Stimulated activated CD8-positive, alpha-beta memory T cell treated with anti-CD3 and anti-CD28 coated beads, Interleukin-7, amount 100 ng/mL, for 48 hours (primary cell): ENCODE measurements at regions not wholly inside any gene's neighbourhood (a gene's known extent, or its start where the extent isn't known, plus 50 kb on each side); places are given as distances from the start of the nearest gene placed in this dataset.

Source experiments
- DNase-seq, 2 donors: peaks; one replicate each; pipeline ENCODE4 v3.0.0-alpha.2; 2020; ENCODE audit warnings: low read depth in 1 of 2; ENCODE audit errors: extremely low read depth in 1 of 2

DNA sequence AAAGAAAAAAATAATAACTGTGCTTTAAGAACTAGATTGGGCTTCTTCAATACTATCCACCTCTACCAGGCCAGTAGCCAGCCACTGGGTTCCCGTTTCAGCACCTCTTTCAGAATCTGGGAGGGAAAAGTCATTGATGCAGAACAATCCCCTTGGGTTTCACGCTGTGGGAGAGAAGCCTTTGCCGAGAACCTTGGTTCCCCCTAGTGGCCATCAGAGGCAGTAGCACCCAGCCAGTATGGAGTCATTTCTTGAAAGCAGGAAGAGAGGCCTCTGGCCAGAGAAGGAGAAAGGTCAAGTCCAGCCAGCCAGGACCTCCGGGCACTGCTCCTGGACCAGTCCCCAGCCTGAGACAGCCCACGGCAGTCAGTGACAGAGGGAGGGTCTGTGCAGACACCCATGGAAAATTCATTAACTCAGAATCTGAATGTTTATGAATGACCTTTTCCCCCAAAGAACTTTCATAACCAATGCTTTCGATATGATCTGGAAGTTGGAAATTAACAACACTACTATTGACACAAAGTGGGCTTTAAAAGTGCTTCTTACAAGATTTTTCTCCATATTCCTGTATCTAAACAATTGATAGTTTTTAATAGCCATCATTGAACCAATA, 51.2 kb upstream of the CDH5 start:
- peak; percentile 4 to 7 for DNase-seq

DNA sequence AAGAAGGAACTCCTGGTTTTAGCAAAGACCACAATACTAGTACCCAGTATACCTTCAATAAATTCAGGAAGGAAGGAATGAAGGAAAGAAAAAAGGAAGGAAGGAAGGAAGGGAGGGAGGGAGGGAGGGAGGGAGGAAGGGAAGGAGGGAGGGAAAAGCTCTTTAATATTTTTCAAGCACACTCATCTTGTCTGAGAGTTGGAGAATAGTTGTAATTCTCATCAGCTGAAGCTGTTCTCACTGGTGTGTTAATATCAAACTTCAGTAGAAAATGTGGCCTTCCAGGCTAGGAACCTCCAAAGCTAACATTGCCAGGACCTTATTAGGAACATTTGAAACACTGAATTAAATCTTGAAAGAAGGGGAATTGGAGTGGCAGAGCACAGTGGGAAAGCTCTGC, 55.2 kb upstream of the CDH5 start:
- no peak for DNase-seq

DNA sequence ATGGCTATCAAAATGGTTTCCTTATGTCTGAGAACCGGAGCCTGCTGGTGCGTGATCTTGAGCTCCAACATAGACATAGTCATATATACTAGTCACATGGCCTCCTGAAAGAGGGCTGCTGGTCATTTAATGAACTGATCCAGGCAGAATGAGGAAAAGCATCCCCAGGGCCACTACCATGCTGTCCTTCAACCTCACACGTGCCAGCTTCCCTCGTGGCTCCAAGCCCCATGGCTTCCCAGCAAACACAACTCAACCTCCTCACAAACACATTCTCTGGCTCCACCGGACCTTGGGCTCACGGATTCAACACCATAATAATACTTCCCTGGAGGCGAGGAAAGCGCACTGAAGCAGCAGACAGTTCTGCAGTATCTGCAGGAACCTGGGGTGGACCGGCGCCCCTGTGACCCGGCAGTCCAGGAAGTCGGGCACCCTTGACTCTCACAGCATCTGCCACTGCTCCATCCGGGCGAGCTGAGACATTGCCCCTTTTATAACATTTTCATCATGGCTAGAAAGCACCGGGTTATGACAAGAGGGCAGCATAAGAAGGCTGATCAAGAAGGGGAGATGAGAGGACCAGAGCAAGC, 57.2 kb upstream of the CDH5 start:
- DNase-seq = no peak

DNA sequence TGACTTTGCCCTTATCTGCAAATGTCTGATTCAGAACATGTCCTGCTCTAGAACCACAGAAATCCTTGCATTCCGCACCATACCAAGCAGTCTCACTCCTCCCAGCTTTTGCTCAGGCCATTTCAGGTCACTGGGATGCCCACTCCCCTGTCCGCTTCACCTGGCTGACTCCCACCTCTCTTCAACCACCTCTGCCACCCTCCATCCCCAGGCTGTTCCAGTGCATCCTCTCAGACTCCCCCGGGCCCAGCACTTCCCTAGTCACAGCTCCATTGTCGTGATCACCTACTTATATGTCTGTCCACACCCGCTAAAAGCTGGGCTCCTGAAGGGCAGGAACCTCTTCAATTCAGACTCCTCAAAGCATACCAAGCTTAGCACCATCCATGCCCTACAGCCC, 58.4 kb upstream of the CDH5 start:
- no peak for DNase-seq

DNA sequence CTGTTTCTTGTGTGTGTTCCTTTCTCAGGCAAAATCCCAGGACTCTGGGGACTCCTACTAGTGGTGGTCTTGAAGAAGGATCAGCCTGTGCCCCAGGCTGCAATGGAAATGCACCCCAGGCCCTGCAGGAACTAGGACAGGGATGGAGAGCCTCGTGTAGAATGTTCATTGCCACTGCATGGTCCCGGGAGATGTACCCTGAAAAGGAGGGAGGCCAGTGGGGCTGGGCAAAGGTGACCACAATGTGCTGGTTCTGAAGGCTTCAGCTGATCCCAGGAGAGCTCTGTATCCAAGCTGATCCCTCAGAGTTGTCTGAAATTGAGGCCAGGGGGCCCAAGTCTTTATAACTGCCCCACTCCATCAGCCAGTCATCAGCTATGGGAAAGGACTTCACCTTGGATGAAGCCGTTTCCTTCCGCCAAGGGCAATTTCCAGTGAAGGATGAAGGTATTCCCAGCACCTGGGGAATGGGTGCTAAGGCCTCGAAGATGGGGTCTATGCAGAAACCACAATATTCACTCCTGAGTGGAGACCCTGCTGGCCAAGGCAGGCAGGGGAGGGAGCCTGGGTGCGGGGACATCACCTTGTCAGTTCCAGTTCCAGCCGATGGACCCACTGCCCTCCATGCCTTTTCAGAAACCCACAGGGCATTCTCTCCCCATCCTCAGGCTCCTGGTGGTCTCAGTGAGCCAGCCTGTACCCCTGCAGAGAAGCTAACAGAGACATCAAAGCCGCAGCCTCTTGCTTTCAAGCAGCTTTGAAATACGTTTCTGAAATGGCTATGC, 59.9 kb upstream of the CDH5 start:
- no peak for DNase-seq

DNA sequence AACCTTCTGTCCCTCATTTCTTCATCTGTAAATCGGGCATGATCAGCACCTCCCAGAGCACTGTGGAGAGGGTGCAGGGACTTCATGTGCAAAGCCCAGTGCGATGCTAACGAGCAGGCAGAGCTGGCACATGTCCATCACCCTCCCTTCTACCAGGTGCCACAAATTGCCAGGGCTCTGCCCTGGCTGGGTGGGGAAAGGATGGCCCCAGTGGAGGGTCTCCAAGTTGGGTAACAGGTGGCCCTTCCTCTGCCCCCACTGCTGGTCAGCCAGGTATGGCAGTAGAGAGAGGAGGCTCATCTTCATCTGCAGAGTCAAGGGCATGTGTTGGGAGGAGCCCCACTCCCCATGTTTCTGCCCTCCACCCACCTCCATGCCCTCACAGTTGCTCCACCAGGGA, 61.5 kb upstream of the CDH5 start:
- DNase-seq = no peak

DNA sequence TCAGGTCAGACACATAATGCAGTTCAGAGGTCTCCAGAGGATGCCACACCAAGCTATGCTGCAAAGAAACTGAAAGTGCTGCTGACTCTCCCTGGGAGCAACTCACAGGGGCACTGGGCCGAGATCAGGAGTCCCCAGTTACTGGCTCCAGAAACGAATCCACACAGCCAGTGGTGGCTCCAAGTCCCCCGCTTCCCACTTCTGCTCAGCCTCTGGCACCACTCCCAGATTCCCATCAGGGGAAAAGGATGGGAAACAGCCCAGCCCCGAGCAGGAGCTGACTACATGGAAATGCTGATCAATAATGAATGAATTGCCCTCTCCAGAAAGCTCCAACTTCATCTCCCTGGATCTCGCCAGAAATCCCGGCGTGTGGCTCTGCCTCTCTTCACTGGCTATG, 62.3 kb upstream of the CDH5 start:
- DNase-seq = no peak

DNA sequence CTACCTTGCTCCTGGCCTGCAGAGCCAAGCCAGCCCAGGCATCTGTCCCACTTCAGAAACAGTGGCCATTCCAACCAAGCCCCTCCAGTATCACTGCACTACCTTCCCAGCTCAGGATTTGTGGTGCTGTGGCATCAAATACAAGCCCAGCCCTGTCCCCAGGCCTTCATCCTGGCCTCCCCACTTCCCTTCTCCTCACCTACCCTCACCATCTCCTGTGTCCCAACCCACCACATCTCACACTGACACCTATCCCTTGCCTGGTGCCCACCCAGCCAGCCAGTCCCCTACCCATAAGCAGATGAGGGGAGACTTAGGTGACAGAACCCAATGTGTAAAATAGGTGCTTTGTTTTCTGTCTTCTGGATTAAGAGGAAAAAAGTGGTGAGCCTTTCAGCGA, 66.0 kb upstream of the CDH5 start:
- no peak for DNase-seq

DNA sequence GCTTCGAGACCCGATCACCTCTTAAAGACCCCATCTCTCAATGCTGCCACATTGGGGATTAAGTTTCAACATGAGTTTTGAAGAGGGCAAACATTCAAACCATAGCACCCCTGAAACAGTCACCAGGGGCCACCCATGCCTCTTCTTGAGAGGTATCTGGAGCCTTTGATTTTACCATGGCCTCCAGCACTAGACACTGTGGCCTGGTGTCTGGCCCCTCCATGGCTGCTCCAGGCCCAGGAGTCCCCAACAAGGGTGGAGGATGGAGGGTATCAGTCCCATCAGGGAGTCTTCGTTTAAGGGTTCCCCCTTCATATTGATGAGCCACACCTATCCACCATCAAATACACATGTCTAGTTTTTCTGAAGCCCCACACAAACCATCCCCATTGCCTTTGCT, 66.5 kb upstream of the CDH5 start:
- no peak for DNase-seq

DNA sequence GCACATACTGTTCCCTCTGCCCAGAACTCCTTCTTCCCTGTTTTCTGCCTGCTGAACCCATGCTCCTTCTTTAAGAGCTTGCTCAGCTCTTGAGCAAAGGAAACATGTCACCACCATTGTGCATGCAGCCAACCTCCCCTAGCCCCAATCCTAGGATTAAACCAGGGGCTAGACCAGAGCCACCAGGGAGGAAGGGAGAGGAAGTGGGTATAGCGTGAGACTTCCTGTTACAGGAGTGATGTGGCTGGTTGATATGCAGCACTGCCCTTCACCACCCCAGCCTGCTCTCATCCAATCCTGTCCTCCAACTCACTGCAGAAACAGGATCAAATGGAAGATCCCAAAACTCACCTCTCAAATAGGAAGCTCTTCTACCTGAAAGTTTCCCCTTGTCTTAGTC, 67.1 kb upstream of the CDH5 start:
- no peak for DNase-seq

DNA sequence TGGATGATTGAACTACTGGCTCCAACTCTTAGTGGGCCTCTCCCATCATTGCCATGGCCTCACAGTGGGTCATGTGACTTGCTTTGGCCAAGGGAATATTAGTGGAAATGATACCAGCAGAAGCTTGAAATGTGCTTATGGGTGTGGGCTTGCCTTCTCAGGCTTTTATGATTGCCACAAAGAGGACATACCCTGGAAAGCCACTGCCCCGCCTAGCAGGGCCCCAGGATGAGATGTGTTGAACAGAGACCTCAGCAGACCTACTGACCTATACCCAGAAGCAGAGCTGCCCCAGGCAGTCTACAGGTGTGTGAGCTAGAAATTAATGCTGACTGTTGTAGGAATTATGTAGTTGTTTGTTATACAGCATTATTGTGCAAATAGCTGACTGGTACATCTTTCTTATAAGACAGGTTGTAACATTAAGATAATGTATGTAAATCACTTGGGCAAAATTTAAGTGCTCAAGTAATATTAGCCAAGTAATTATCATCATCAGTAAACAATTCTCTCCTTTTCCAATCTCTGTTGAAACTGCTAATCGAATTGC, 67.8 kb upstream of the CDH5 start:
- no peak for DNase-seq

DNA sequence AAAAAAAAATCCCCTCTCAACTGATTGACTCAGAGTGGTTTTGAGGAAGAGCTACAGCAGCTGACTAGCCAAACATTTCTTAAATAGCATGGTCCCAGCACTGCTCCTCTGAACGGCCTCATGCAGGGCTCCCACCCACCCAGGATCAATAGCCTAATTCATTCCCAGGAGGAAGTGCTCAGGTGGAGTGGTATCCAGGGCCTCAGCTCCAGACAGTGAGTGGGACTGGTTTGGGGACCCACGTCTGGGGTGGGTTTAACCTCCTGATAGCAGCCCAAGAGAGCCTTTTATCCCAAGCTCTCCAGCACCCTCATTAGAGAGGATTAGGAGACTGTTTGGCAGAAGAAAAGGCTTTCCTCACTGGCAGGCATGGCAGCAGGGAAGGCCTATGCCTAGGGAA, 68.5 kb upstream of the CDH5 start:
- DNase-seq = no peak

DNA sequence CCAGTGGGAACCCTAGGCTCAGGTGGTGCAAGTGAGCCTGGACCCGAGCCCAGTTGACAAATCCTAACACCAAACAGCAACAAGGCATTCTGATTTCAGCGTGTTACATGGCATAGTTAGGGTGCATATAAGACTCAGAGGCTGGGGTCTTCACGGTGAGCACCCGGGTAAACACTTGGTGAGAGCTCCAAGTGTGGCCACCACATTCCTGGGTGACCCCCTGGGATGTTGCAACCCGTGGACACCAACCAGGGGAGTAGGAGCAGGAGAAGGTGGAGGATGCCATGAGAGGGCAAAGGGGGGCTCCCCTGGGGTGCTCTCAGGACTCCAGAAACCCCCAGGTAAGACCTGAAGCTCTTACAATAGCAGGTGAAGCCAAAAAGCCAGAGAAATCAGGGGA, 69.9 kb upstream of the CDH5 start:
- no peak for DNase-seq

DNA sequence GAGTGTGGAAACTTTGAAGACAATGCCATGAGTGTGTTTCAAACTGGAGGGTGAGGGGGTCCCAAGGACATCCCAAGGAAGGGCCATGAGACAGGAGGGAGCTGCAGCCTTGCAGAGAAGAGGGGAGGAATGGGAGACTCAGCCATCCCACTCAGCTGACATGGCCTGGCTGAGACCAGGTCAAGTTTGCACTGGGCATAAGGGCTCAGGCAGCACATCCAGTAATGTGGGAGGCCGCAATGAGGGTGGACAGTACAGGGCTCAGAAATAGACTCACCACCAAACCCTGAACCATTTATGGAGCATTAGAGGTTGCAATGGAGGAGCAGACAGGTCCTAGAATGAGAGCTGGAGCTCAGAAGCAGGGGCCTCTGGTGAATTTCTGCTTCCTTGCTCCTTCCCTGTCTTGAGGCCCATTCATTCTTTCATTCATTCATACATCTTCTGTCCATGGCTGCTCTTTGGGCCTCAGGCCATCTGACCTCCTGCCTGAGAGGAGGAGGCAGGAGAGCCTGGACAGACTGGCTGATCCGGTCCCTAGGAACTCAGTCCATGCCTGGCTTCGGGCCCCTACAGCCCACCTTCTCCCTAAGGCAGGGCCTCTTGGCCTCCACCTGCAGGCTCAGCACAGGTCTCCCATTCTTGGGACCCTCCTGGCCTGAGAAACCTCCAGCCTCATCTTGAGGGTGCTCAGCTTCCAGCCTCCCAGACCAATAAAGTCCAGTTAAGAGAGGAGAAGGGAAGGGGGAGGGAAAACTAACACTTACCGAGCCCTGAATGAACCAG, 70.5 kb upstream of the CDH5 start:
- no peak for DNase-seq

DNA sequence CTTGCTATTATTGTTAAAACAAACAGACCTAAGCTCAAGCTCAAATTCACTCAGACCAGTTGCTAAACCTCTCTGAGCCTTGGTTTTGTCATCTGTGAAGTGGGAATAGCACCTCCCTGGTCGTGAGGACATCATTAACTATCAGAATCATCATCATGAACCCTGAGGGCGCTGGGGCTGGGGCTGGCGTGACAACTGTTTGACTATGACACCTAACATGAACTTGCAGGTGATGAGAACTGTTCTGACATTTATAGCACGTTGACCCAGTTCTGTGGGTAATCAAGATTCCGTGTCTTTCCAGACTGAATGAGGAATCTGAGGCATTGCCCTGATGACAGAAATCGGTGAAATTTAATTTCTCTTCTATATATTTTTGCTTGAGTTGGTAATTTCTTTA, 71.3 kb upstream of the CDH5 start:
- DNase-seq = no peak

DNA sequence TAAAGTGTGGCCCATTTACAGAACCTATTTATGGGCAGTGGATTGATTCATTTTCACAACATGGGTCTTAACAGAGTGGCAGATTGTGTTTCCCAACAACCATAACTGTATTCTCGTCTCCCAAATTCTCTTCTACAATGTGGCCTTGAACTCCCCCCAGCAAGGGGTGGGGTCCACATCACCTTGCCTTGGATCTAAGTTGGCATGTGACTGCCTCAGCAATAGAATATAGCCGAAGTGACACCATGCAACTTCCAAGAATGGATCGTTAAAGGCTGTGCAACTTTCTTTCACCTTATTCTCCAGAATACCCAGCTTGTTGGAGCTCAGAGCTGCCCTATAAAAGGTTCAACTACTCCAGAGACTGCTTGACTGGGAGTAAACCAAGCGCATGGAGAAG, 72.0 kb upstream of the CDH5 start:
- DNase-seq = no peak

DNA sequence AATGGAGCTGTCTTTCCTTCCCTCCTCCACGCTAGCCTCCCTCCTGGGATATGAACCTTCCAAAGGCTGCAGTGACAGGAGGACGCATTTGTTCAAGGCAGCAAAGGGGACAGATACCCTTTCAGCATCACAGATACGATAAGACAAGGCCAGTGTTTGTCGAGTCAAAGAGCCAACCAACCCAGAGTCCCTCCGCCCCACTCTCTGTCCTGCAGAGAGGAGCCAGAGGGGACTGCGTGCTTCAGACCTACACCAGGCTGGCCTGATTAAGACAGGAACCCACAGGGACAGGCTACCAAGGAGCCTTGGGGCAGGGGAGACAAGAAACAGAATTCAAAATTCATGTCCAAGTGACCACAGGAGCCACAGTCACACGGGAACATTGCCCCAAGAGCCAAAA, 72.6 kb upstream of the CDH5 start:
- no peak for DNase-seq

DNA sequence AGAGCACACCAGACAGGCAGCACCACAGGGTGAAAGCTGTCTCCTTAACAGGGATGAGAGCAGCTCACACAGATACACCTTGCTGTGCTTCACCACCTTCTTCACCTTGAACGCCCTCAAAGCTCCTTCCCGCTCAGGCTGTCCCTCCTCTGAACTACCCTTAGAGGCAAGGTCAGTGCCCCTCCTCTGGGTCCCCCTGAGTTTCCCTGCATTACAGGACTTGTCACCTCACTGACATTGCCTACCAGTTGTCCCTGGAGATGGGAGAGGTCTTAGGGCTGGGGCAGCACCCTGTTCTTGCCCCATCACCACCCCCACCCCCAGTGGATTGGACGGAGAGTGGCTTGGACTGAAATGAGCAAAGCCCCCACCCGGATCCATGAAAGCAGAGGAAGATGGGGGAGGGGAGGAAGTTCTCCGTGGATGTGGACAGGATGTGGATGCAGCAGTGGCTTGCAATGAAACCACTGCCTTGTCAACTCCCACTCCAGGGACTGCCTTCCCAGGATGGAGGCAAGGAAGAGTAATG, 73.2 kb upstream of the CDH5 start:
- DNase-seq = no peak

DNA sequence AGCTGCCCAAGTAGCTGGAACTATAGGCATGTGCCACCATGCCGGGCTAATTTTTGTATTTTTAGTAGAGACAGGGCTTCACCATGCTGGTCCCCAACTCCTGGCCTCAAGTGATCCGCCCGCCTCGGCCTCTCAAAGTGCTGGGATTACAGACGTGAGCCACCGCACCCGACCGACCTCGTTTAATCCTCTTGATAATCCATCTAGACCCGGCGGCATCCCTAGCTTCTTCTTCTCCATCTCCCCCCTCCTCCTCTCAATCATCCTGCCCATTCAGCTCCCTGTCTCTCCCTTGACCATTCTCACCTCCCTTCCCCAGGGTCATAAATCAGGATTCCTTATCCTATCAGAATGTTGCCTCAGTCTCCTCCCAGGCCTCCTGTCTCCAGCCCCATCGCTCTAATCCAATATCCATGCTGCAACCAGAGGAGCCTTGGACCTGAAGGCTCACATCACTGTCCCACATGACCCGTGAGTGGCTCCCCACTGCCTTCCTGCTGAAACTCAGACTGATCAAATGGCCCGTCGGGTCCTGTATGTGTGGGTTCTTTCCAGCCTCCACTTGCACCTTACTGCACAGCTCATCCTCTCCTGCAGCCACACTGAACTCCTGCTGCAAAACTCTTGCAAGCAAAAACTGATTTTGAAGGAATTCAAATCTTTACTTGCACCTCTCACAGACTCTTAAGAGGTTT, 74.1 kb upstream of the CDH5 start:
- no peak for DNase-seq

DNA sequence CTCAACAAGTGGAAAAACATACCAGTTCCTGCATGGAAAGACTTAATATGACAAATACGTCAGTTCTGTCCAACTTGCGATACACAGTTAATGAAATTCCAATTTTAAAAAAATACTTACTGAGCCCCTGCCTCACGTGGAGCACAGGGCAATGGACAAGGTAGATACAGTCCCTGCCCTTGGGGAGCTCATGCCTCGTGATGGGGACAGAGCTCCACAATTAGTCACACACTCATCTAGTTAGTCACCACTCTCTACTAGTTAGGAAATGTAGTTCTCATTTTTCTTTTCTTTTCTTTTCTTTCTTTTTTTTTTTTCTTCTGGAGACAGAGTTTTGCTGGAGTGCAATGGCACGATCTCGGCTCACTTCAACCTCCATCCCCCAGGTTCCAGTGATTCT, 74.7 kb upstream of the CDH5 start:
- no peak for DNase-seq

DNA sequence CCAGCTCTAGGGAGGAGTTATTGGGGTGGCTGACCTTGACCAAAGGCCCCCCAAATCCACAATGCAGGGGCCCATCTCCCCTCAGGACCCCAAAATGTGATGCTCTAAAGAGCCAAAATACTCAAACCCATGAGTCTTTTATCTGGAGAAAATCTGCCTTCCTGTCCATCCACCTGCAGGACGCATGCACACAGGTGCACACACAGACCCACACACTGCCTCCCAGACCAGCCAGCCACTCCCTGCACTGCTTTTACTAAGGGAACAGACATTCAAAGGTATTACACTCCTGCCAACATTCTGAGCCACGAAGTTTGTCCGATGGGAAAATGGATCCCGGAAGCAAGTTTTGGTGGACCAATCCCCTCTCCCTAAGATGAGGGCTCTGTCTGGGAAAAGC, 76.1 kb upstream of the CDH5 start:
- DNase-seq = no peak
